Activated CD4-positive, alpha-beta T cell treated with anti-CD3 and anti-CD28 coated beads for 36 hours (primary cell): ENCODE measurements at regions not wholly inside any gene's neighbourhood (a gene's known extent, or its start where the extent isn't known, plus 50 kb on each side); places are given as distances from the start of the nearest gene placed in this dataset.

Source experiments
- ATAC-seq: fragments of 200-7000 bp; cut with Tn5 transposase; one replicate; pipeline ENCODE4 v1.10.0; 2021; ENCODE audit warnings: mild to moderate bottlenecking, moderate library complexity
- CTCF ChIA-PET: fragments of 350-600 bp; sonication (Branson Sonifier 250); formaldehyde crosslinking; loops from one replicate; lab custom pipeline; 2021; ENCODE audit warnings: antibody characterized with exemption; lab: Charles Lee
- POLR2A ChIA-PET: fragments of 350-600 bp; sonication (Branson Sonifier 250); formaldehyde crosslinking; loops from one replicate; lab custom pipeline; 2021; ENCODE audit warnings: antibody characterized with exemption, inconsistent platforms; lab: Charles Lee
- DNase-seq: peaks from one replicate; pipeline ENCODE4 v3.0.0-alpha.2; 2020
- H3K27ac Mint-ChIP-seq: one replicate; pipeline ENCODE4 v1.8.0; 2021; ENCODE audit warnings: mixed read lengths
- H3K27me3 Mint-ChIP-seq: one replicate; pipeline ENCODE4 v1.8.0; 2021; ENCODE audit warnings: mixed read lengths
- H3K36me3 Mint-ChIP-seq: one replicate; pipeline ENCODE4 v1.8.0; 2021; ENCODE audit warnings: low read depth, mixed read lengths
- H3K4me1 Mint-ChIP-seq: one replicate; pipeline ENCODE4 v1.8.0; 2021; ENCODE audit warnings: mixed read lengths
- H3K4me3 Mint-ChIP-seq: one replicate; pipeline ENCODE4 v1.8.0; 2021; ENCODE audit warnings: mild to moderate bottlenecking, moderate library complexity, mixed read lengths
- H3K9me3 Mint-ChIP-seq: one replicate; pipeline ENCODE4 v1.8.0; 2021; ENCODE audit warnings: low read depth, mixed read lengths
- intact Hi-C, 2 experiments: fragments of 100-400 bp; cut with DNase I in 1 of 2; cut with micrococcal nuclease in 1 of 2; formaldehyde crosslinking; loops; one replicate each; pipeline versions ENCODE4 v1.14.2 to v1.15.1; 2022 to 2024; cut with DNase I, micrococcal nuclease

- no peak for ATAC-seq
- ChIA-PET CTCF (interaction anchor here (0.7 kb wide), 1 partner anchor 1341 kb away, joined by 3 read pairs; no protein-coding TSS in a partner anchor), POLR2A (no interaction called here)
- DNase-seq = no peak
- no peaks in the 10 kb centered on the region for H3K4me1 Mint-ChIP-seq
- peaks cover 19% of the 10 kb centered on the region for H3K9me3 Mint-ChIP-seq
- H3K27ac Mint-ChIP-seq = no peak overlapping the region
- no peaks in the 10 kb centered on the region for H3K27me3 Mint-ChIP-seq
- no peaks in the 10 kb centered on the region for H3K36me3 Mint-ChIP-seq
- H3K4me3 Mint-ChIP-seq = no peak overlapping the region
- intact Hi-C loops = no loop called here
Measured at GRCh38 chr16:60717808-60718207, 1318.4 kb downstream of the CDH8 start.

- ATAC-seq = no peak
- H3K27me3 Mint-ChIP-seq = no peaks in the 10 kb centered on the region
- intact Hi-C loops = no loop called here
- H3K4me1 Mint-ChIP-seq = no peaks in the 10 kb centered on the region
- no peaks in the 10 kb centered on the region for H3K36me3 Mint-ChIP-seq
- peaks cover 10% of the 10 kb centered on the region for H3K9me3 Mint-ChIP-seq
- ChIA-PET POLR2A (no interaction called here), CTCF (no interaction called here)
- H3K27ac Mint-ChIP-seq = no peak overlapping the region
- DNase-seq = no peak
- no peak overlapping the region for H3K4me3 Mint-ChIP-seq
Measured at GRCh38 chr16:60712144-60712543, 1324.1 kb downstream of the CDH8 start.

GRCh38 chr16:60704726-60705125 is 1331.5 kb downstream of the CDH8 start:
- Mint-ChIP-seq H3K27me3 (no peaks in the 10 kb centered on the region), H3K4me1 (no peaks in the 10 kb centered on the region), H3K27ac (no peak overlapping the region), H3K4me3 (no peak overlapping the region), H3K36me3 (no peaks in the 10 kb centered on the region), H3K9me3 (peaks cover 1% of the 10 kb centered on the region)
- intact Hi-C loops = no loop called here
- POLR2A ChIA-PET = no interaction called here
- ATAC-seq (no peak), DNase-seq (no peak)
- CTCF ChIA-PET = no interaction called here

- POLR2A ChIA-PET = no interaction called here
- Mint-ChIP-seq H3K4me3 (no peak overlapping the region), H3K36me3 (no peaks in the 10 kb centered on the region), H3K9me3 (peaks cover 3% of the 10 kb centered on the region), H3K27me3 (no peaks in the 10 kb centered on the region), H3K4me1 (no peaks in the 10 kb centered on the region), H3K27ac (no peak overlapping the region)
- DNase-seq = no peak
- no peak for ATAC-seq
- CTCF ChIA-PET = interaction anchor here (0.6 kb wide), 1 partner anchor 129 kb away, joined by 3 read pairs; no protein-coding TSS in a partner anchor
- intact Hi-C loops = no loop called here
Measured at GRCh38 chr16:60703096-60703495, 1333.1 kb downstream of the CDH8 start.

- H3K36me3 Mint-ChIP-seq = no peaks in the 10 kb centered on the region
- peaks cover 21% of the 10 kb centered on the region for H3K9me3 Mint-ChIP-seq
- POLR2A ChIA-PET = no interaction called here
- no peaks in the 10 kb centered on the region for H3K4me1 Mint-ChIP-seq
- no peaks in the 10 kb centered on the region for H3K27me3 Mint-ChIP-seq
- H3K27ac Mint-ChIP-seq = no peak overlapping the region
- ATAC-seq = no peak
- intact Hi-C loops = no loop called here
- CTCF ChIA-PET = interaction anchor here (0.7 kb wide), 1 partner anchor 1828 kb away, joined by 4 read pairs; no protein-coding TSS in a partner anchor
- no peak overlapping the region for H3K4me3 Mint-ChIP-seq
- DNase-seq = no peak
Measured at GRCh38 chr16:60686824-60687223, 1349.4 kb downstream of the CDH8 start.

GRCh38 chr16:60684002-60684401 is 1352.2 kb downstream of the CDH8 start:
- POLR2A ChIA-PET = no interaction called here
- ATAC-seq (no peak), DNase-seq (no peak)
- CTCF ChIA-PET = no interaction called here
- Mint-ChIP-seq H3K27ac (no peak overlapping the region), H3K4me1 (no peaks in the 10 kb centered on the region), H3K4me3 (no peak overlapping the region), H3K36me3 (no peaks in the 10 kb centered on the region), H3K27me3 (no peaks in the 10 kb centered on the region), H3K9me3 (peaks cover 26% of the 10 kb centered on the region)
- intact Hi-C loops = no loop called here

- no peak overlapping the region for H3K27ac Mint-ChIP-seq
- no peaks in the 10 kb centered on the region for H3K4me1 Mint-ChIP-seq
- no peak overlapping the region for H3K4me3 Mint-ChIP-seq
- intact Hi-C loops = no loop called here
- H3K36me3 Mint-ChIP-seq = no peaks in the 10 kb centered on the region
- ChIA-PET CTCF (no interaction called here), POLR2A (no interaction called here)
- DNase-seq (no peak), ATAC-seq (no peak)
- H3K27me3 Mint-ChIP-seq = no peaks in the 10 kb centered on the region
- H3K9me3 Mint-ChIP-seq = peaks cover 22% of the 10 kb centered on the region
Measured at GRCh38 chr16:60682219-60682618, 1354.0 kb downstream of the CDH8 start.

- no peaks in the 10 kb centered on the region for H3K27me3 Mint-ChIP-seq
- POLR2A ChIA-PET = no interaction called here
- CTCF ChIA-PET = no interaction called here
Measured at GRCh38 chr16:60681043-60681442, 1355.2 kb downstream of the CDH8 start.

GRCh38 chr16:60675022-60675421 is 1361.2 kb downstream of the CDH8 start:
- Mint-ChIP-seq H3K36me3 (no peaks in the 10 kb centered on the region), H3K9me3 (peaks cover 12% of the 10 kb centered on the region), H3K27ac (no peak overlapping the region), H3K4me1 (no peaks in the 10 kb centered on the region), H3K4me3 (no peak overlapping the region), H3K27me3 (no peaks in the 10 kb centered on the region)
- ATAC-seq = no peak
- no peak for DNase-seq
- intact Hi-C loops = no loop called here
- ChIA-PET POLR2A (no interaction called here), CTCF (no interaction called here)

More at GRCh38 chr16:60681043-60681442, 1355.2 kb downstream of the CDH8 start:
- intact Hi-C loops = no loop called here
- Mint-ChIP-seq H3K4me1 (no peaks in the 10 kb centered on the region), H3K27ac (no peak overlapping the region), H3K4me3 (no peak overlapping the region), H3K36me3 (no peaks in the 10 kb centered on the region), H3K9me3 (peaks cover 19% of the 10 kb centered on the region)
- ATAC-seq (no peak), DNase-seq (no peak)

GRCh38 chr16:60674241-60674640 is 1362.0 kb downstream of the CDH8 start:
- Mint-ChIP-seq H3K4me3 (no peak overlapping the region), H3K27me3 (no peaks in the 10 kb centered on the region), H3K4me1 (no peaks in the 10 kb centered on the region), H3K36me3 (no peaks in the 10 kb centered on the region), H3K9me3 (peaks cover 13% of the 10 kb centered on the region), H3K27ac (no peak overlapping the region)
- POLR2A ChIA-PET = no interaction called here
- no peak for ATAC-seq
- no peak for DNase-seq
- CTCF ChIA-PET = no interaction called here
- intact Hi-C loops = no loop called here

- DNase-seq (no peak), ATAC-seq (no peak)
- intact Hi-C loops = no loop called here
- Mint-ChIP-seq H3K27ac (no peak overlapping the region), H3K4me1 (no peaks in the 10 kb centered on the region), H3K9me3 (peaks cover 8% of the 10 kb centered on the region), H3K36me3 (no peaks in the 10 kb centered on the region), H3K4me3 (no peak overlapping the region), H3K27me3 (no peaks in the 10 kb centered on the region)
- POLR2A ChIA-PET = no interaction called here
- CTCF ChIA-PET = no interaction called here
Measured at GRCh38 chr16:60655514-60656153, 1380.6 kb downstream of the CDH8 start.

GRCh38 chr16:60651346-60651745 is 1384.9 kb downstream of the CDH8 start:
- no peak for ATAC-seq
- no peak for DNase-seq
- no peak overlapping the region for H3K4me3 Mint-ChIP-seq
- no peak overlapping the region for H3K27ac Mint-ChIP-seq
- H3K4me1 Mint-ChIP-seq = no peaks in the 10 kb centered on the region
- intact Hi-C loops = no loop called here
- CTCF ChIA-PET = no interaction called here
- H3K9me3 Mint-ChIP-seq = peaks cover 10% of the 10 kb centered on the region
- POLR2A ChIA-PET = no interaction called here
- H3K36me3 Mint-ChIP-seq = no peaks in the 10 kb centered on the region
- no peaks in the 10 kb centered on the region for H3K27me3 Mint-ChIP-seq
